Transverse colon (tissue), 4 donors: ENCODE measurements at regions not wholly inside any gene's neighbourhood (a gene's known extent, or its start where the extent isn't known, plus 50 kb on each side); places are given as distances from the start of the nearest gene placed in this dataset.

Experiments
- POLR2AphosphoS5 ChIP-seq, 3 donors: sonication (generic); formaldehyde crosslinking; IDR thresholded peaks; one replicate each; pipeline ENCODE4 v1.6.1; 2016; ENCODE audit warnings: antibody characterized with exemption in 3 of 3
- TF ChIP-seq, protein P1 (sequence below), 5 experiments: fragments of 200-600 bp in 3 of 5; fragments of 450-650 bp in 2 of 5; sonication (generic) in 3 of 5; IDR thresholded peaks; 1 replicate in 2 of 5; 2 replicates in 3 of 5; pipeline ENCODE4 v1.5.1; 2016 to 2017; ENCODE audit warnings: antibody characterized with exemption in 5 of 5, inconsistent platforms in 3 of 5, mild to moderate bottlenecking in 2 of 5, moderate library complexity in 1 of 5

GRCh38 chr6:98416027-98416426 is 418.3 kb upstream of the POU3F2 start:
- TF ChIP-seq, protein P1, sequence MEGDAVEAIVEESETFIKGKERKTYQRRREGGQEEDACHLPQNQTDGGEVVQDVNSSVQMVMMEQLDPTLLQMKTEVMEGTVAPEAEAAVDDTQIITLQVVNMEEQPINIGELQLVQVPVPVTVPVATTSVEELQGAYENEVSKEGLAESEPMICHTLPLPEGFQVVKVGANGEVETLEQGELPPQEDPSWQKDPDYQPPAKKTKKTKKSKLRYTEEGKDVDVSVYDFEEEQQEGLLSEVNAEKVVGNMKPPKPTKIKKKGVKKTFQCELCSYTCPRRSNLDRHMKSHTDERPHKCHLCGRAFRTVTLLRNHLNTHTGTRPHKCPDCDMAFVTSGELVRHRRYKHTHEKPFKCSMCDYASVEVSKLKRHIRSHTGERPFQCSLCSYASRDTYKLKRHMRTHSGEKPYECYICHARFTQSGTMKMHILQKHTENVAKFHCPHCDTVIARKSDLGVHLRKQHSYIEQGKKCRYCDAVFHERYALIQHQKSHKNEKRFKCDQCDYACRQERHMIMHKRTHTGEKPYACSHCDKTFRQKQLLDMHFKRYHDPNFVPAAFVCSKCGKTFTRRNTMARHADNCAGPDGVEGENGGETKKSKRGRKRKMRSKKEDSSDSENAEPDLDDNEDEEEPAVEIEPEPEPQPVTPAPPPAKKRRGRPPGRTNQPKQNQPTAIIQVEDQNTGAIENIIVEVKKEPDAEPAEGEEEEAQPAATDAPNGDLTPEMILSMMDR (IDR thresholded peaks at IDR 0.05): no peak
- no peak for TF ChIP-seq POLR2AphosphoS5 (IDR thresholded peaks at IDR 0.05)
